GM19193 (cell line): ENCODE measurements at regions not wholly inside any gene's neighbourhood (a gene's known extent, or its start where the extent isn't known, plus 50 kb on each side); places are given as distances from the start of the nearest gene placed in this dataset.

Experiments used
- POLR2A ChIP-seq: IDR thresholded peaks from 4 replicates; pipeline ENCODE4 v1.6.1; 2011; ENCODE audit not compliant: insufficient read depth, insufficient read length; ENCODE audit errors: extremely low read depth

GRCh38 chr6:27685279-27685678 is 212.4 kb upstream of the ZNF184 start:
- TF ChIP-seq POLR2A = no peak

GRCh38 chr6:27684264-27685211 is 211.6 kb upstream of the ZNF184 start:
- no peak for TF ChIP-seq POLR2A

GRCh38 chr6:27679964-27680694 is 207.2 kb upstream of the ZNF184 start:
- TF ChIP-seq POLR2A = no peak

GRCh38 chr6:27679308-27679963 is 206.5 kb upstream of the ZNF184 start:
- no peak for TF ChIP-seq POLR2A

- no peak for TF ChIP-seq POLR2A
Measured at GRCh38 chr6:27678469-27678868, 205.6 kb upstream of the ZNF184 start.

- no peak for TF ChIP-seq POLR2A
Measured at GRCh38 chr6:27674882-27675281, 202.0 kb upstream of the ZNF184 start.

- TF ChIP-seq POLR2A = no peak
Measured at GRCh38 chr6:27672113-27672799, 199.4 kb upstream of the ZNF184 start.

- no peak for TF ChIP-seq POLR2A
Measured at GRCh38 chr6:27669624-27670301, 196.9 kb upstream of the ZNF184 start.

- no peak for TF ChIP-seq POLR2A
Measured at GRCh38 chr6:27669295-27669623, 196.4 kb upstream of the ZNF184 start.

- no peak for TF ChIP-seq POLR2A
Measured at GRCh38 chr6:27668442-27669294, 195.8 kb upstream of the ZNF184 start.

- TF ChIP-seq POLR2A = no peak
Measured at GRCh38 chr6:27667657-27668441, 194.9 kb upstream of the ZNF184 start.

GRCh38 chr6:27667016-27667656 is 194.2 kb upstream of the ZNF184 start:
- TF ChIP-seq POLR2A = no peak
